OCI-M2 (cell line): ENCODE measurements at regions not wholly inside any gene's neighbourhood (a gene's known extent, or its start where the extent isn't known, plus 50 kb on each side); places are given as distances from the start of the nearest gene placed in this dataset.

Source experiments
- DNase-seq: peaks from one replicate; lab custom pipeline; 2025; ENCODE audit not compliant: unreplicated experiment; lab: John Stamatoyannopoulos, UW

DNA sequence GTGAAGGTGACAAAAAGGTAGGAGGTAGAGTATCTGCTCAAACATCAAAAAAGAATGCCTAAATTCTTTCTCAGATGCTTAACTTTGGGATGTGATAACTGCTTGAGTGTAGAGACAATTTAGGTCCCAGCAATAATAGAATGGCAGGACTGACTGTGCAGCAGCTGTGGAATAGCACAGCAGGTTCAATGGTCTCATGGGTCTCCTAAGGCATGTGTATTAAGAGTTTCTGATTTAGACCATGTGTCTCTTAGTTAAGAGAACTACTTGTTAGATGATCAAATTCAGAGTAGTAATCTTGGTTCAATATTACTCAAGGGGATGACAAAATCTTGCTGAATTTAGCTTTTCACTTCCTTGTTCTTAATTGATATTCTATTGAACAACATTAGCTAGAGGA, 72.0 kb downstream of the ALX1 start:
- no peak for DNase-seq

DNA sequence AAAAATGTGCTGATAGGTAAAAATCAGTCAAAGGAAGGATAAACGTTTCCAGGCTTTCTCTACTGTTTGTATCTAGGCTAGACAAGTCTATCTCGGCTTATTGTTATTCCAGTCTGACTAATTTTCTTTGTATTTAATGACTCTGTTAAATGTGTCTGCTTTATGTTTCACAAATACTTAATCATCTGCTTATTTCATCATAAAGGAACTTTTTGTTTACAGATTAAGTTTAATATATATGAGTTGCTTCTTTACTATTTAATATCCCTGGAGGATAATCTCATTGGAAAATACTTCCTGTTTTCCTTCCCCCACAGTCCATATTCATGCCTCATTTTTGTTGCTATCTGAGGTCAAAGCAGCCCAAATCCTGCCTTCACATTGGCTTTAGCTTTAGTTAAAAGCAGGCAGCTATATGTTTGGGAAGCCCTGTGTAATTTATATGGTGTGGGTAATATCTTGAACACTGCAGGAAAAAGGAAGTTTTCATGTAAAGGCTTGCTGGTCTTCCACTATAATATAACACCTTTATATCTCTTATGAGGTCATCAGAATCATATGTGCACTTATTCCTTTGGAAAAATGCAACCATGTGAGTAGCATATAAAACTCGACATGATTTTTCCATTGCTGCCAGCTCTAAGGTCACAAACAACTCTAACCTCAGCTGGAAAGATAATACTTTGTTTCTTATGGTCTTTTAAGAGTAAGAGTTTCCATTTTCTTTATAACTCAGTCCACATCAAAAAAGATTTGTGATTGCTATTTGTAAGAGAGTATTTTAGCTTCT, 76.8 kb downstream of the ALX1 start:
- DNase-seq = no peak

DNA sequence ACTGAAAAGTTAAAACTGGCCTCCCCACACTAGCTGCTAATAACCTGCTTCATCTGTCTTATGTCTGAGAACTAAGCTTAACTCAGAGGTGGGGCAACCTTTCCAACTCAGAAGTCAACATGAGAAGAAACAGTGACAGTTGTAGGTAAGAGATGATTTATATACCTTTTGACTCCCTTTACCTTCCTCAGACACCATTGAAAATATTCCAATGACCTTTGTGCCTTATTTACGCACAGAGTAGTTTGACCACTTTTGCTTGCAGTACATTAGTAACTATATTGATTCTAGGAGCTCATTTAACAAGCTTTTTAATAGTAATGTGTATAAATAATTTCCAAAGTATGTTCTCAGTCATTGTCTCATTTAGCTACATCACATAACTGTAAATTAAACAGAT, 77.6 kb downstream of the ALX1 start:
- no peak for DNase-seq

DNA sequence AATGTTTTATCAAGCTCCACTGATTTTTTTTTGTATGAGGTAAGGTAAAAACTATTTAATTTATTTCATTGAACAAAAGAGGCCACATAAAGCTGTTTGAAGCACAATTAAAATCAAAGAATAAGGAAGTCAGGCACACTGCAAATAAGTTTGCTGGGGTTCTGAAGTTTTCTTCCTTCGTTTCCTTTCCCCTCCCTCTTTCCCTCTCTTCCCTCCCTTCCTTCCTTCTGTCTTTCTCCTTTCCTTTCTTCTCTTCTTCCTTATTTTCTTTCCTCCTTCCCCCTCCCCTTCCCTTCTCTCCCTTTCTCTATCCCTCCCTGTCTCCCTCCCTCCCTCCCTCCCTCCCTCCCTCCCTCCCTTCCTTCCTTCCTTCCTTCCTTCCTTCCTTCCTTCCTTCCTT, 78.7 kb downstream of the ALX1 start:
- no peak for DNase-seq

- DNase-seq = no peak
Measured at GRCh38 chr12:85363382-85364190, 83.6 kb downstream of the ALX1 start.

DNA sequence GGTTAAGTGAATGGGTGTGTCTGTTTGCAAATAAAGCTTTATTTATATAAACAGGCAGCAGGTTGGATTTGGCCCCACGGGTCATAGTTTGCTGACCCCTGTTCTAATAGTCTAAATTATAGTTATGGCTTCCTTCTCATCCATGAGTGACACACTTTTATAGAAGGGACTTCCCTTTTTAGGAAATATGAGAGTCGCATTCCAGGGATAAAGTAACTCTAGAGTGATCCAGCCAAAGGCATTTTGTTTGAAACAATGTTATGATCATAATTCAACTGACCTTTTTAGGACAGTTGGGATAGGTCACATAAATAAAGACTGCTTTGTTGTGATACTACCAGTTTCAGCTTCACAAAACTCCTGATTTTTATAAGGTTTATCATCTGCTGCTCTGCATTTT, 87.9 kb downstream of the ALX1 start:
- no peak for DNase-seq

DNA sequence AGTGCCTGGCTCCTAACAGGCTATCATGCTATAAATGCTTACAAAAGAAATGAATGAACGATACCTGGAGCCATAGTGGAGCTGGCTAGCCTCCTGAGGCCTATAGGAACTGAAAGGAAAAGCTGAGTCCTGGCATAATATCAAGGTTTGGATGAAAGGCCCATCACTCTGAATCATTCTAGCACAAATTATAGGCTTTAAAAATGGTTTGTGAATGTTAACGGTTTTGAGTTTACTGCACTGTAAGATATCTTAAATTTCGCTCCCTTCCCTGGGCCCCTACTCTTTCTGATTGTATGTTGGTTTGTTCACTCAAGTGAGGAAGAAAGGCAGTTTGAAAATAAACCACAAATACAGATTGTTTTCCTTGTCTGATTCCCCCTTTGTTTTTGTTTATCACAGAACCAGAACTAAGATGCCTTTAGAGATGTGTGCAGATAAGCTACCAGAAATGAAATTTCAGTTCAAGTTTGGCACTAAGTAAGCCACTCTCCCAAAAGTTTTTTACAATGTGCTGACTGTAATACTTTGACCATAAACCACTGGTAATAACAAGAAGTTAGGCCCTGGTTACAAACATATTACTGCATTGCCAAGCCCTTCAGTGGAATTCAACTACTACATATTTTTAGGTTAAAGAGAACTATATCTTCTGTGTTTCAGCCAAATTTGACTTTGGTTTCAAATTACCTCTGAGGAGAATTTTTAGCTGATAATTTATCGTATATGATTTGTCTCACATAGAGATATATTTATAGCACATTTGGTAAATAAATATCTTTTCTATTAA, 89.5 kb downstream of the ALX1 start:
- no peak for DNase-seq

DNA sequence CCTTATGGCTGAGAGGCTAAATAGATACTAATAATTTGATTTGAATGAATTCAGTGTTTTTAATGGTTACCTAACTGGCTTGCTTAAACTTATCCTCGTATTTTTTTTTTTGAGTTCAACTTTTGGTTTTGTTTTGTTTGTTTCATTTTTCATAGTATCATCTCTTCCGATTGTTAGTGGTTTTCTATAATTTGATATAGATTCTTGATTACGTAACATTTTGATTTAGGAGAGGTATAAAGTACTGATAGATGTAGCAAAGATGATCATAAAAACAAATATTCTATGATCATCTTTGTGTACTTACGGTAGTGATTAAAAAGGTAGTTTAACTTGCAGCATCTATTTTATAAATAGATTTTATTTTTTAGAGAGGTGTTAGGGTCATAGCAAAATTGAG, 93.0 kb downstream of the ALX1 start:
- DNase-seq = no peak

- no peak for DNase-seq
Measured at GRCh38 chr12:85374981-85375380, 95.0 kb downstream of the ALX1 start.

GRCh38 chr12:85385406-85385805, 105.4 kb downstream of the ALX1 start:
- no peak for DNase-seq

GRCh38 chr12:85390266-85390665, 110.2 kb downstream of the ALX1 start:
- DNase-seq = no peak

DNA sequence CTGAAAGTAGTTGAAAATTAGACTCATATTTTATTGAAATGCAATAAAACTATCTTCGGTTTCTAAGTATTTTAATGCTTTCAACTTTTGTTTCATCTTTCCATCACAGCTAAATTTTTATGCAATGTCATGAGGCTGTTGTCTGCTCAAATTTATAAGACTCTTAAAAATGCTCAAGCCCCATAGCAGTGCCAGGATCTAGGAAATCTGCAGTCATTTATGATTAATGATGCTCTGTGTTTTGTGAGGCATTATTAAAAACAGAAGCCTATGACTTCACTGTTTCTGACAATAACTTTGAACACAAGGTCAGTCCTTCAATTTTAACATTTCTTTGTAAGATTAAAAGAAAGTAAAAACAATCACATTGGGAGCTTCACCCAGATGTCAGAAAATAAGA, 112.5 kb downstream of the ALX1 start:
- DNase-seq = no peak

DNA sequence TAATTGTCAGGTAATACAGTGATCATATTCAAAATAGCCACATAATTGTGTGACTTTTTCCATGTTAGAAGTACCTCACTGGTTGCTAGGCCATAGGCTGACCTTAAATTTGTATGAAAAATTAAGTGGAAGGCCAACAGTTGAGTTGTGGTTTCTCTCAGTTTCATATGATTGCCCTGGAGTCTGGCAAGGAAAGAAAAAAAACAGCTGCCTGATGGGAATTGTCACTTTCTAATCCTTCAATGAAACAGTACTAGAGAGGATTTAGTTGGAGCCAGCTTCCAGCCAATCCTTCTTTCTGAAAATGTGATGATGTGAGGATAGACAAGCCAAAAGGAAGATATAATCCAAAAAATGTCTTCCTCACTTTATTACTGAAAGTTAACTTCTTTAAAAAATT, 113.6 kb downstream of the ALX1 start:
- DNase-seq = no peak

DNA sequence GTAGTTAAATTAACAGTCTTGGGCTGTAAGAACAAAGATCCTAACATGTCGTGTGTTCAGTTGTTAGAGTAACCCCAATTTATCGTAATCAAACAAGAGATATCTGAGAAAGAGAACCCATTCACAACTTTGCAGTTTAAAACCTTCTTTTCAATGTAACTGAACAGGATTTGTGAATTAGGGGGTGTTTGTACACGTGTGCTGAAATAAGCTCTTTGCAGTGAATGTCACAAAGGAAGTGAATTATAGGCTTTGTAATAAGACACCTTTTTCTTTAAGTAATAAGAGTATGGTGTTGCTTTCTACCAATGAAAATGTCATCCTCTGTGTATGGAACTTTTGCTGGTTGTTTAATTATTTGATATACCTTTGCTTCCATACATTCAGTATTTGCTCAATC, 114.0 kb downstream of the ALX1 start:
- no peak for DNase-seq

DNA sequence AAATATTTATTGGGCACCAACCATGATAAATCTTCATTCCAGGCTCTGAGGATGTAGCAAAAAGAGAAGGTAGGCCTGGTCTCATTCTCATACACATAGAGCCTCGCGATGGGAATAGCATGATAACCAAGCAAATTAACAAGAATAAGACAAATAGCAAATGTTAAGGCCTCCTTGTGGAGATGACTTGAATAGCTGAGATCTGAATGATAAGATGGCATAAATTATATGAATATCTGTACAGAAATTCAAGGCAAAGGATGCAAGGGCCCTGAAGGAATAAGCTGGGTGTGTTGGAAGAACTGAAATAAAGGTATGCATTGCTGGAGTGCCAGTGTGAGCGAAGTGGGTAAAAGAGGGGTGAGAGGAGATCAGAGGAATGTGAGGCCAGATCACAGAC, 114.8 kb downstream of the ALX1 start:
- DNase-seq = no peak

DNA sequence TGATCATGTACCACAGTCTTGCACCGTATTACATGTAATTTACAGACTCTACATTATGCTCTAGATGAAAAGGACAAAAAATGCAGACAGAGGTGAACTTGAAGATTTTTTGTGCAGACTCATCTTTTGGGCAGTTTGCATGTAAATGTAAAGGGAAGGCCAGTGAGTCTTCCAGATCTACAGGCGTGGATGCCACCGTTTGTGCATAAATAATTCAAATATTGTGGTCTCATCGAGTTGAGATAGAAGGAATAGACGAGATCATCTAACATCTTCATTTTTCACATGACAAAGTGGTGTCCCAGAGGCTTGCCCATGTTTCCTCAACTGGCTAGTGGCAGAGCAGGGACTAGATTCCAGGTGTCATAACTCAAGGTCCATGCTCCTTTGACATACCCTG, 125.2 kb downstream of the ALX1 start:
- DNase-seq = no peak

DNA sequence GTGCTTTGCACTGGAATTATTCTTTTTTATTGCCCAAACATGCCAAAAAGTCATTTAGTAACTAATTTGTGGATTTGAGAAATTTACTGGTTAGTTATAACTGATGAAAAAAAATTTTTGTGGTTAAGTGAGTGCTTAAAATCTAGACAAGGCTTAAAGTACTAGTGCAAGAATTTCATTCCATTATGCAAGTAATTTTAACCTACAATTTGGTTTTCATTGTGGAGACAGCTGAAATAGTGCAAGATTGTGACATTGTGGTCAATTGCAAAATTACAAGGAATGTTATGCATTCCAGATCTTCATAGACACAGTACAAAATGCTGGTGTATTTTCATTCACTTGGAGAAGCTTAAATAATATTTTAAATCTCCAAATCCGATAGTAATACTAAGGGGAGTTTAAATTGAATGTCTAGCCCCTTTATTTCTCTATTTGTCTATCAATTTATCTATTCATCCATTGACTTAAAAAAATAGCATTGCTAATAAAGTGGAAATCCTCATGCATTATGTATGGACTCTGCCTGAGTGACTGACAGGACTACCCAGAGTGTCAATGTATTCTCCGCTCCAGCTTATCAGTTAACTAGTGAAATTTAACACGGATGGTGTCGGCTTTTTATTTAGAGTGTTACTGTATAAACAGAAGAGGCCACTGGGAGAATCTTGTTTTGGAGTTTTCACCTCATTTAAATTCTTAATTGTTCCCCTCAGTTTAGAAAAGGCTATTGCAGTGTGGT, 125.9 kb downstream of the ALX1 start:
- DNase-seq = no peak

GRCh38 chr12:85413266-85413665, 133.2 kb downstream of the ALX1 start:
- no peak for DNase-seq

DNA sequence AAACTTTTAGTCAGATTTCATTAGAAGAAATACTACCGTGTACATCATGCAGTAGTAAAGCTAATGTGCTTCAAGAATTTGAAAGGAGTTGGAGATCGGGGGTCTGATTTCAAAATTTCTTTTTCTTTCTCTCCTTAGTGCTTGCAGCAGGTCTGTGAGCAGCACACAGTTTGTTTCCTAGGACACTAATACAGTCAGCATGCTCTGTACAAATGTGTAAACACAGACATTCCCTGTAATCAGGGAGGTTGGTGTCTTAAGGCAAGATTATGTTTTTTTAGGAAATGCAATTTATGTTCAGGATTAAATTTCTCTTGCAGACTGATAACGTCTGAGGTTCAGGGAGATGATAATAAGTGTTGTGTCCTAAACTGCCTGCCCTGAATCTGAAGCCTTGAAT, 142.7 kb downstream of the ALX1 start:
- DNase-seq = no peak

DNA sequence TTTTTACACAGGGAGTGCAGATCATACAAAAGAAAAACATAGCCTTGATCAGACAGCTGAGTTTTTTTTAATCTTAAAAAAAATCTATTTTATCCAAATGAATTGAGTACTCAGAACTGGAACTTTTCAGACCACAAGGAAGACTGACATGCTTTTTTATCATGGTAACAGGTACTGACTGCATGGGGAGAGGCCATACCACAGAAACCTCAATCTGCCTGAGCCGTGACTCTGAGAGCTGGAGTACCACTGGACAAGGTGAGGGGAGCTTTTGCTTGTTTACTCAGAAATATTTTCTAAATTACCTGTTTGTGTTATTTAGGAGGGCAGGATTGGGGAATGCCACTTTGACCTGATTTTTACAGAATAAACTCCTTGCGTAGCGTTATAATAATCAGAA, 143.9 kb downstream of the ALX1 start:
- DNase-seq = no peak
